ENCODE measurements at regions not wholly inside any gene's neighbourhood (a gene's known extent, or its start where the extent isn't known, plus 50 kb on each side); places are given as distances from the start of the nearest gene placed in this dataset.

GRCh38 chr12:77777274-77777673 lies 53.4 kb upstream of the NAV3 start:
- TF ChIP-seq ZNF391 (tag by site-specific recombination; IDR thresholded peaks at IDR 0.05; ENCODE audit: borderline replicate concordance, low read depth) (no peak), ZNF660 (tag by site-specific recombination; IDR thresholded peaks at IDR 0.05) (no peak), SALL2 (tag by site-specific recombination; IDR thresholded peaks at IDR 0.05; ENCODE audit: borderline replicate concordance) (no peak), ZNF121 (tag by site-specific recombination; IDR thresholded peaks at IDR 0.05) (no peak), ATF2 (tag by site-specific recombination; IDR thresholded peaks at IDR 0.05; ENCODE audit: low read depth) (no peak), ZSCAN5A (tag by site-specific recombination; IDR thresholded peaks at IDR 0.05) (no peak)
- TF ChIP-seq, protein P1, sequence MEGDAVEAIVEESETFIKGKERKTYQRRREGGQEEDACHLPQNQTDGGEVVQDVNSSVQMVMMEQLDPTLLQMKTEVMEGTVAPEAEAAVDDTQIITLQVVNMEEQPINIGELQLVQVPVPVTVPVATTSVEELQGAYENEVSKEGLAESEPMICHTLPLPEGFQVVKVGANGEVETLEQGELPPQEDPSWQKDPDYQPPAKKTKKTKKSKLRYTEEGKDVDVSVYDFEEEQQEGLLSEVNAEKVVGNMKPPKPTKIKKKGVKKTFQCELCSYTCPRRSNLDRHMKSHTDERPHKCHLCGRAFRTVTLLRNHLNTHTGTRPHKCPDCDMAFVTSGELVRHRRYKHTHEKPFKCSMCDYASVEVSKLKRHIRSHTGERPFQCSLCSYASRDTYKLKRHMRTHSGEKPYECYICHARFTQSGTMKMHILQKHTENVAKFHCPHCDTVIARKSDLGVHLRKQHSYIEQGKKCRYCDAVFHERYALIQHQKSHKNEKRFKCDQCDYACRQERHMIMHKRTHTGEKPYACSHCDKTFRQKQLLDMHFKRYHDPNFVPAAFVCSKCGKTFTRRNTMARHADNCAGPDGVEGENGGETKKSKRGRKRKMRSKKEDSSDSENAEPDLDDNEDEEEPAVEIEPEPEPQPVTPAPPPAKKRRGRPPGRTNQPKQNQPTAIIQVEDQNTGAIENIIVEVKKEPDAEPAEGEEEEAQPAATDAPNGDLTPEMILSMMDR (tag by site-specific recombination; IDR thresholded peaks at IDR 0.05) = no peak
- TF ChIP-seq, protein P2, sequence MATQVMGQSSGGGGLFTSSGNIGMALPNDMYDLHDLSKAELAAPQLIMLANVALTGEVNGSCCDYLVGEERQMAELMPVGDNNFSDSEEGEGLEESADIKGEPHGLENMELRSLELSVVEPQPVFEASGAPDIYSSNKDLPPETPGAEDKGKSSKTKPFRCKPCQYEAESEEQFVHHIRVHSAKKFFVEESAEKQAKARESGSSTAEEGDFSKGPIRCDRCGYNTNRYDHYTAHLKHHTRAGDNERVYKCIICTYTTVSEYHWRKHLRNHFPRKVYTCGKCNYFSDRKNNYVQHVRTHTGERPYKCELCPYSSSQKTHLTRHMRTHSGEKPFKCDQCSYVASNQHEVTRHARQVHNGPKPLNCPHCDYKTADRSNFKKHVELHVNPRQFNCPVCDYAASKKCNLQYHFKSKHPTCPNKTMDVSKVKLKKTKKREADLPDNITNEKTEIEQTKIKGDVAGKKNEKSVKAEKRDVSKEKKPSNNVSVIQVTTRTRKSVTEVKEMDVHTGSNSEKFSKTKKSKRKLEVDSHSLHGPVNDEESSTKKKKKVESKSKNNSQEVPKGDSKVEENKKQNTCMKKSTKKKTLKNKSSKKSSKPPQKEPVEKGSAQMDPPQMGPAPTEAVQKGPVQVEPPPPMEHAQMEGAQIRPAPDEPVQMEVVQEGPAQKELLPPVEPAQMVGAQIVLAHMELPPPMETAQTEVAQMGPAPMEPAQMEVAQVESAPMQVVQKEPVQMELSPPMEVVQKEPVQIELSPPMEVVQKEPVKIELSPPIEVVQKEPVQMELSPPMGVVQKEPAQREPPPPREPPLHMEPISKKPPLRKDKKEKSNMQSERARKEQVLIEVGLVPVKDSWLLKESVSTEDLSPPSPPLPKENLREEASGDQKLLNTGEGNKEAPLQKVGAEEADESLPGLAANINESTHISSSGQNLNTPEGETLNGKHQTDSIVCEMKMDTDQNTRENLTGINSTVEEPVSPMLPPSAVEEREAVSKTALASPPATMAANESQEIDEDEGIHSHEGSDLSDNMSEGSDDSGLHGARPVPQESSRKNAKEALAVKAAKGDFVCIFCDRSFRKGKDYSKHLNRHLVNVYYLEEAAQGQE (tag by site-specific recombination; IDR thresholded peaks at IDR 0.05) = no peak
- TF ChIP-seq, protein P3, sequence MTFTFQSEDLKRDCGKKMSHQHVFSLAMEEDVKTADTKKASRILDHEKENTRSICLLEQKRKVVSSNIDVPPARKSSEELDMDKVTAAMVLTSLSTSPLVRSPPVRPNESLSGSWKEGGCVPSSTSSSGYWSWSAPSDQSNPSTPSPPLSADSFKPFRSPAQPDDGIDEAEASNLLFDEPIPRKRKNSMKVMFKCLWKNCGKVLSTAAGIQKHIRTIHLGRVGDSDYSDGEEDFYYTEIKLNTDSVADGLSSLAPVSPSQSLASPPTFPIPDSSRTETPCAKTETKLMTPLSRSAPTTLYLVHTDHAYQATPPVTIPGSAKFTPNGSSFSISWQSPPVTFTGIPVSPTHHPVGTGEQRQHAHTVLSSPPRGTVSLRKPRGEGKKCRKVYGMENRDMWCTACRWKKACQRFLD (tag by site-specific recombination; IDR thresholded peaks at IDR 0.05) = no peak
- TF ChIP-seq, protein P4, sequence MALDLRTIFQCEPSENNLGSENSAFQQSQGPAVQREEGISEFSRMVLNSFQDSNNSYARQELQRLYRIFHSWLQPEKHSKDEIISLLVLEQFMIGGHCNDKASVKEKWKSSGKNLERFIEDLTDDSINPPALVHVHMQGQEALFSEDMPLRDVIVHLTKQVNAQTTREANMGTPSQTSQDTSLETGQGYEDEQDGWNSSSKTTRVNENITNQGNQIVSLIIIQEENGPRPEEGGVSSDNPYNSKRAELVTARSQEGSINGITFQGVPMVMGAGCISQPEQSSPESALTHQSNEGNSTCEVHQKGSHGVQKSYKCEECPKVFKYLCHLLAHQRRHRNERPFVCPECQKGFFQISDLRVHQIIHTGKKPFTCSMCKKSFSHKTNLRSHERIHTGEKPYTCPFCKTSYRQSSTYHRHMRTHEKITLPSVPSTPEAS (tag by site-specific recombination; IDR thresholded peaks at IDR 0.05) = no peak

All from HEK293 (cell line).